ENCODE measurements at regions not wholly inside any gene's neighbourhood (a gene's known extent, or its start where the extent isn't known, plus 50 kb on each side); places are given as distances from the start of the nearest gene placed in this dataset.

DNA sequence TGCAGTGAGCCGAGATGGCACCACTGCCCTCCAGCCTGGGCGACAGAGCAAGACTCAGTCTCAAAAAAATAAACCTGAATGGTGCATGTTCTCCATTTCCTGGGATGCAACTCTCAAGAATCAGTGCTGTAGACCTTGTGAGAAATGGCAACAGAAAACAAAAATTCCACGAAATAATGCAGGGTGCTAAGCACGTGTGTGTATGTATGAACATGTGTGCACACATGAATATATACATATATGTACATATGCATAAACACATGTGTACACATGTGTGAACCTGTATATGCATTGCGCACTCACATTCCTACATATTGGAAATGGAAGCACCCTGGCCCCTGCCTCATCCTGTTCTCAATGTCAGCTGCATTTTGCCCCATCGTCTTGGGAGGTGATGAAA, 548.5 kb downstream of the TCERG1L start:
- DNase-seq (ENCODE audit: insufficient read length, low spot score): no peak
- no peak for FAIRE-seq
- no peak for TF ChIP-seq PAX5 (IDR thresholded peaks at IDR 0.05; ENCODE audit: insufficient read depth, low read length, severe bottlenecking)
- TF ChIP-seq POLR2AphosphoS5 (IDR thresholded peaks at IDR 0.05; ENCODE audit: low read depth, low read length): no peak
- TF ChIP-seq SPI1 (IDR thresholded peaks at IDR 0.05; ENCODE audit: low read depth, low read length): no peak
- TF ChIP-seq POLR2A (IDR thresholded peaks at IDR 0.05; ENCODE audit: low read depth, low read length): no peak
- TF ChIP-seq POU2F2 (IDR thresholded peaks at IDR 0.05; ENCODE audit: low read depth, low read length): no peak
- no peak for TF ChIP-seq TAF1 (IDR thresholded peaks at IDR 0.05; ENCODE audit: low read depth, low read length)

DNA sequence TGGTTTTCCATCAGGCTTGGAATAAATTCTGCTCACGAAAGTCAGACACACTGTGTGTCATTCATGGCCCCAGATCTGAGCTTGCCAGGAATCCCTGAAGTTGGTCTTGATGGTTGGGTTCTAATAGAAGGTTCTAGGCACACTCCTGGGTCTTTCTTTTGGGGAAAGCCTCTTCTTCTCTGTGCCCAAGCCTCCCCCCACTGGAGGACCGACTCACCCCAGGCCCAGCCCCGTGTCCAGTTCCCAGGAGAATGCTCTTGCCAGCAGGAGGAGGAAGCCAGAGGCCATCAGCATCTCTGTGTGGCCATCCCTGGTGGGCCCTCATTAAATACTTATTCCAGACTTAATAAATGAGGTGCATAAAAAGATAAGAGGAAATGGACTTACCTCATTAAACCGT, 548.0 kb downstream of the TCERG1L start:
- TF ChIP-seq SPI1 (IDR thresholded peaks at IDR 0.05; ENCODE audit: low read depth, low read length) (no peak), POLR2A (IDR thresholded peaks at IDR 0.05; ENCODE audit: low read depth, low read length) (no peak), POU2F2 (IDR thresholded peaks at IDR 0.05; ENCODE audit: low read depth, low read length) (no peak), POLR2AphosphoS5 (IDR thresholded peaks at IDR 0.05; ENCODE audit: low read depth, low read length) (no peak), TAF1 (IDR thresholded peaks at IDR 0.05; ENCODE audit: low read depth, low read length) (no peak), PAX5 (IDR thresholded peaks at IDR 0.05; ENCODE audit: insufficient read depth, low read length, severe bottlenecking) (no peak)
- FAIRE-seq (no peak), DNase-seq (ENCODE audit: insufficient read length, low spot score) (no peak)

DNA sequence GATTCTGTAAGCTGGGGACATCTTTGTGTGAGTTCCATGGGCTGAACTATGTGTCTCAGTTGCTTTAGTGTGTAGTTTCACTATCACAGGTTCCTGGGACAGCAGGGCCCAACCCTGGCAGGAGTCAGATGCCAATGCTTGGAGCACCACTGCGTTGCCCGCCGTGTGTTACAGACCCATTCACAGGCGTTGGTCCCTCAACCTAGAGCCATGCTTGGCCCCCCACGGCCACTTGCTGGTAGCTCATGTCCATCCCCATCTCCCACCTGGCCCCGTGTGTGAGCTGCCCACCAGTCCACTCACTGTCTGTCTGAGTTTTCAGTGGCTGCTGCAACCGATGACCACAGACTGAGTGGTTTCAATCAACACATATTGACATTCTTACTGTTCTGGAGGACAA, 546.9 kb downstream of the TCERG1L start:
- no peak for FAIRE-seq
- TF ChIP-seq POU2F2 (IDR thresholded peaks at IDR 0.05; ENCODE audit: low read depth, low read length): no peak
- TF ChIP-seq POLR2AphosphoS5 (IDR thresholded peaks at IDR 0.05; ENCODE audit: low read depth, low read length): no peak
- TF ChIP-seq PAX5 (IDR thresholded peaks at IDR 0.05; ENCODE audit: insufficient read depth, low read length, severe bottlenecking): no peak
- TF ChIP-seq POLR2A (IDR thresholded peaks at IDR 0.05; ENCODE audit: low read depth, low read length): no peak
- TF ChIP-seq SPI1 (IDR thresholded peaks at IDR 0.05; ENCODE audit: low read depth, low read length): no peak
- no peak for TF ChIP-seq TAF1 (IDR thresholded peaks at IDR 0.05; ENCODE audit: low read depth, low read length)
- no peak for DNase-seq (ENCODE audit: insufficient read length, low spot score)

DNA sequence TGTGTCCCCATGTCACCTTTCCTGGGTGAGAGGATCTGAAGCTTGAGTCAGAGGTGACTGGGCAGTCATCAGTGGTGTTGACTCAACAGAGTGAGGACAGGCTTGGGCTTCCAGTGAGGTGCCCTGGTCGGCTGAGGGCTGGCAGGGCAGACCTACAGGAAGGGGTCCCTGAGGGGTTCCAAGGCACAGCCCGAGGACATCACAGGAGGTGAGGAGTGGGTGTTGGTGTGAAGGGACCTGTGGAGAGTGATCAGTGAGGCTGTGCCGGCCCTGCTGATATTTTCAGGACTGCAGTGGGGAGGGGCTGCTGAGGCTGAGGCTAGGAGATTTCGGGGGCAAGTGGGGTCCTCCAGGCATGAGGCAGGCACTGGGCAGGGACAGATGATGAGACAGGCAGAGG, 545.5 kb downstream of the TCERG1L start:
- FAIRE-seq: no peak
- DNase-seq (ENCODE audit: insufficient read length, low spot score): no peak
- TF ChIP-seq POLR2A (IDR thresholded peaks at IDR 0.05; ENCODE audit: low read depth, low read length): no peak
- TF ChIP-seq POLR2AphosphoS5 (IDR thresholded peaks at IDR 0.05; ENCODE audit: low read depth, low read length): no peak
- TF ChIP-seq PAX5 (IDR thresholded peaks at IDR 0.05; ENCODE audit: insufficient read depth, low read length, severe bottlenecking): no peak
- no peak for TF ChIP-seq POU2F2 (IDR thresholded peaks at IDR 0.05; ENCODE audit: low read depth, low read length)
- TF ChIP-seq TAF1 (IDR thresholded peaks at IDR 0.05; ENCODE audit: low read depth, low read length): no peak
- TF ChIP-seq SPI1 (IDR thresholded peaks at IDR 0.05; ENCODE audit: low read depth, low read length): no peak

DNA sequence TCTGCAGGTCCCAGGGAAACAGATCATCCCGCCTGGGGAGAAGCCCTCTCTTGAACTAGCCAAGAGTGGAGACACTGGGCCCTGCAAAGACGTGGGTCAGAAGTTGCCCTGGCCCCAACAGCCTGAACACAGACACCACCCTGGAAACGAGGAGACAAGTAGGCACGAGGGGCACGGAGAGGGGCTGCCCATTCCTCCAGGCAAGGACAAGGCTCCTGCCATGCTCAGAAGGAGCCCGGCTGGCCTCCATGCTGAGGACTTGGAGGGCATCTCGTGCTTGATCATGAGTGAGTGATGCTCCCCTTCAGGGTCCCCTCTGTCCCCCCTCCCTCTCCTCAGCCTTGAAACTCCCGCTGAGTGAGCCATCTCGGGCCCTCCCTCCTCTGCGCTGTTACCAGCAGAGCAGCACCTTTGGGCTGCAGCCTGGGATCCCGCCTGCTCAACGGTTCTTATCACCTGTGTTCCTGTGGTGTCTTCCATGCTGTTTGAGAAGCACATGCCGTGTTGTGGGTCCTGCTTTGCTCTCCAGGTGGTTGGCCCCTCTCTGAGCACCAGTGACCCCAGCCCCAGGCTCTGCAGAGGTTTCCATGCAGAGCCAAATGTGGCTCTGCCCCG, 544.3 kb downstream of the TCERG1L start:
- DNase-seq (ENCODE audit: insufficient read length, low spot score) (no peak), FAIRE-seq (no peak)
- TF ChIP-seq PAX5 (IDR thresholded peaks at IDR 0.05; ENCODE audit: insufficient read depth, low read length, severe bottlenecking): no peak

DNA sequence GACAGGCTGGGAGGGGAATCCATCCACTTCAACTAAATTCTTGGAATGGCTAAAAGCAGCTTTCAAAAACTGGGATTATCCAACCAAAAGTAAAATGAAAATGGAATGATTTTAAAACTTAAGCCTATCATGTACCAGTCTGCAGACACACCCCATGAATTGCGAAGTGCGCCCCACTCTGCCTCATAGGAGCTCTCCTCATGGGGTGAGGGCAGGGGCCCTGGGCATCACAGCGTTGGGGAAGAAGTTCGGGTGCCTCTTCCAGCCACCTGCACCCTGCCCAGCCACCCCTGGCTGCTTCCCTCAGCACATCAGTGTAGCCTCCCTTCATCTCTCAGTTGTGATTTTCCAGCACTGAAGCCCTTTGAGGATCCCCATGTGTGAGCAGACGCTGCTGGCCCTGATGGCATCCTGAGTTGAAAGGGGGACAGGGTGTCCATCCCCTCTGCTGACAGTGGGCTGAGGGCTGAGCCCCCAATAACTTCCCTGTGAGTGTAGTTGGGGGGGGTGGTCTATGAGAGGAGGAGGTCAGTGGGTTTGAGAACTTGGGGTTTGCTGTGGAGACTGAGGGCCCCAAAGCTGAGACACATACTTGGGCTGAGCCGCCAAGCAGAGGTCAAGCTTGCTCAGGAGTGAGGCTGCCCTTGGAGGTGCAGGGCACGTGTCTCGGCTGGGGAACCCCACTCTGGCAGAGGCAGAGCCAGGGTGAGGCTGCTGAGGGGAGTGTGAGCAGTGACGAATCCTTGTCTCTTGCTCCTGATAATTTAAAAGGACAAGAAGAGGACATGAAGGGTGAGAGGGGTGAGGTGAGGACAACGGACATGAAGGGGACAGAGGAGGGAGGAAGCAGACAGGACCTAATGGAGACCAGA, 542.1 kb downstream of the TCERG1L start:
- DNase-seq (ENCODE audit: insufficient read length, low spot score): no peak
- no peak for TF ChIP-seq POLR2AphosphoS5 (IDR thresholded peaks at IDR 0.05; ENCODE audit: low read depth, low read length)
- no peak for TF ChIP-seq TAF1 (IDR thresholded peaks at IDR 0.05; ENCODE audit: low read depth, low read length)
- no peak for TF ChIP-seq POLR2A (IDR thresholded peaks at IDR 0.05; ENCODE audit: low read depth, low read length)
- no peak for TF ChIP-seq SPI1 (IDR thresholded peaks at IDR 0.05; ENCODE audit: low read depth, low read length)
- FAIRE-seq: no peak

DNA sequence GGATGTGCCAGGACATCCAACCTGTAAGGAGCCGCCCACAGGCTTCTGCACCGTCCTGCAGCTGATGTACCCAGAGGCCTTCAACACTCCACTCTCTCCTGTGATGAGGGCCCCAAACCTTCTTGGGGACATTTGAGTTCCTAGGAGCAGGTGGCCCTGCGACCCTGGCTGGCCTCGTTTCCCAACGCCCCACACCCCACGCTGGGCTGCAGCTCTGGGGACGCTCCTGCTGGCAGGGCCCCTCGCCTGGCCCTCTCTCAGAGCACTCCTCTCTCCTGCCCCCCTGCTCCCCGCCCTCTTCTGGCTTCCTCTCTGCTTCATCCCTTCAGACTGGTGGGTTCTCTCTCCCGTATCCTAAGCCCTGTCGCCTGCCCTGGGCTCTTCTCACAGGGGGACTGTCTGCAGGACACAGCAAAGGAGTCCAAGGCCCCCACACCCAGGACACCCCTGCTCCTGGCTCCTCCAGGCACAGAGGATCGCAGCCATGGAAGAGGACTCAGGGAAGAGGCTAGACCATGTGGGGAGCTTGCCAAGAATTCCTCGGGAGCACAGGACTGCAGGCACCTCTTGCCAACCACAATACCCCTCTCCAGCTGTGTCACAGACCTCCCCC, 541.4 kb downstream of the TCERG1L start:
- no peak for TF ChIP-seq SPI1 (IDR thresholded peaks at IDR 0.05; ENCODE audit: low read depth, low read length)
- no peak for TF ChIP-seq POLR2AphosphoS5 (IDR thresholded peaks at IDR 0.05; ENCODE audit: low read depth, low read length)
- TF ChIP-seq POLR2A (IDR thresholded peaks at IDR 0.05; ENCODE audit: low read depth, low read length): no peak
- TF ChIP-seq TAF1 (IDR thresholded peaks at IDR 0.05; ENCODE audit: low read depth, low read length): no peak
- TF ChIP-seq PAX5 (IDR thresholded peaks at IDR 0.05; ENCODE audit: insufficient read depth, low read length, severe bottlenecking): no peak
- TF ChIP-seq POU2F2 (IDR thresholded peaks at IDR 0.05; ENCODE audit: low read depth, low read length): no peak
- DNase-seq (ENCODE audit: insufficient read length, low spot score) (no peak), FAIRE-seq (no peak)

DNA sequence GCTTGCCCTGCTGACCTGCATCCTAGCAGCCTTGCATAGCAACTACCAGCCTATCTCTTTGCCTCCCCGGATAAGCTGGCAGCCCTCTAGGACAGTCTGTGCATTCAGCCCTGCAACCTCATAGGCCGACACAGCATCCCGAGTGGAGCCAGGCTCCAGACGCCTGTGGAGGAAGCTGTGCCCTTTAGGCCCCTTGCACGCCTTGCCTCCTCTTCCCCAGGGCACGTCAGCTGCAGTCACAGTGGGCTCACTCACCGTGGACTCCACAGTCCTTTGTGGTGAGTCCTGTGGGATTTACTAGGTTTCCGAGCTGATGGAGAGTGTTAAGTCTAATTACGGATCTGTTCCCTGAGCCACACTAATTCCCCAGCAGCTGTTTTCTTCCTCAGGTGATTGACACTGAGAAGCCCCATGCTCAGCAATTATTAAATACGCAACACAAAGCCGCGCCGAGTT, 540.0 kb downstream of the TCERG1L start:
- DNase-seq (ENCODE audit: insufficient read length, low spot score): no peak
- no peak for FAIRE-seq

DNA sequence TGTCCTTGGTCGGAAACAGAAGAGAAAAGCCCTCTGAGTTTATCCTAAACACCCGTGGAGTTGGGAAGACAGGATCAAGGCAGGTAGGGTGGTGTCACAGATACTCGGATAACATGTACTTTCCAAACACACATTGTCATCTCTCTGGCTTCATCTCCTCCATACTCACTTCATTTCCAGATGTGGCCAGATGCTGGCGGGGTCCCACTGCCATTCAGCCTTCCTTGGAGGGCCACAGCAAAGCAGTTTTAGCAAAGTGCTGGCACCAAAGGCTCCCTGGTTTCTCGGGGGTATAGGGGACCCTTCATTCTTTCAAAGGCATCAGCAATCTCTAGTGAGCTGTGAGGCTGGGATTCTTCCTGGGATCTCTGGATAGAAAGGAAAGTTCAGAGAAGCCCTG, 539.5 kb downstream of the TCERG1L start:
- TF ChIP-seq POLR2AphosphoS5 (IDR thresholded peaks at IDR 0.05; ENCODE audit: low read depth, low read length) (no peak), PAX5 (IDR thresholded peaks at IDR 0.05; ENCODE audit: insufficient read depth, low read length, severe bottlenecking) (no peak), POLR2A (IDR thresholded peaks at IDR 0.05; ENCODE audit: low read depth, low read length) (no peak)
- DNase-seq (ENCODE audit: insufficient read length, low spot score) (no peak), FAIRE-seq (no peak)

More for the DNA sequence above, 540.0 kb downstream of the TCERG1L start:
- no peak for TF ChIP-seq TAF1 (IDR thresholded peaks at IDR 0.05; ENCODE audit: low read depth, low read length)
- TF ChIP-seq POLR2A (IDR thresholded peaks at IDR 0.05; ENCODE audit: low read depth, low read length): no peak
- no peak for TF ChIP-seq POLR2AphosphoS5 (IDR thresholded peaks at IDR 0.05; ENCODE audit: low read depth, low read length)
- no peak for TF ChIP-seq SPI1 (IDR thresholded peaks at IDR 0.05; ENCODE audit: low read depth, low read length)
- no peak for TF ChIP-seq PAX5 (IDR thresholded peaks at IDR 0.05; ENCODE audit: insufficient read depth, low read length, severe bottlenecking)
- no peak for TF ChIP-seq POU2F2 (IDR thresholded peaks at IDR 0.05; ENCODE audit: low read depth, low read length)
